ENCODE measurements at regions not wholly inside any gene's neighbourhood (a gene's known extent, or its start where the extent isn't known, plus 50 kb on each side); places are given as distances from the start of the nearest gene placed in this dataset.

GRCh38 chr4:114279711-114280110, 300.3 kb upstream of the ARSJ start:
- no peak for TF ChIP-seq POLR2A (IDR thresholded peaks at IDR 0.05; ENCODE audit: low read depth, low read length)
- no peak for TF ChIP-seq TAF1 (IDR thresholded peaks at IDR 0.05; ENCODE audit: low read depth, low read length)
- no peak for TF ChIP-seq SPI1 (IDR thresholded peaks at IDR 0.05; ENCODE audit: low read depth, low read length)
- no peak for TF ChIP-seq POLR2AphosphoS5 (IDR thresholded peaks at IDR 0.05; ENCODE audit: low read depth, low read length)
- TF ChIP-seq PAX5 (IDR thresholded peaks at IDR 0.05; ENCODE audit: insufficient read depth, low read length, severe bottlenecking): no peak

Data from GM12891 (cell line).